ENCODE measurements at regions not wholly inside any gene's neighbourhood (a gene's known extent, or its start where the extent isn't known, plus 50 kb on each side); places are given as distances from the start of the nearest gene placed in this dataset.

- ATAC-seq = no peak
These were observed 85.7 kb upstream of the BMPER start for GRCh38 chr7:33819658-33820057.

GRCh38 chr7:33820206-33820605, 85.1 kb upstream of the BMPER start:
- no peak for ATAC-seq

GRCh38 chr7:33821970-33822369, 83.4 kb upstream of the BMPER start:
- peak; percentile 84 for ATAC-seq

- no peak for ATAC-seq
These were observed 81.4 kb upstream of the BMPER start for GRCh38 chr7:33823913-33824312.

GRCh38 chr7:33824911-33825459, 80.4 kb upstream of the BMPER start:
- no peak for ATAC-seq

GRCh38 chr7:33825644-33826043, 79.7 kb upstream of the BMPER start:
- ATAC-seq = peak; percentile 84

- no peak for ATAC-seq
These were observed 75.8 kb upstream of the BMPER start for GRCh38 chr7:33829536-33829935.

GRCh38 chr7:33831389-33832141, 73.8 kb upstream of the BMPER start:
- ATAC-seq = peak; percentile 72

GRCh38 chr7:33832271-33832721, 73.0 kb upstream of the BMPER start:
- no peak for ATAC-seq

GRCh38 chr7:33836797-33837355, 68.5 kb upstream of the BMPER start:
- ATAC-seq = no peak

- ATAC-seq = no peak
These were observed 67.9 kb upstream of the BMPER start for GRCh38 chr7:33837356-33837851.

- no peak for ATAC-seq
These were observed 64.3 kb upstream of the BMPER start for GRCh38 chr7:33841031-33841430.

- no peak for ATAC-seq
These were observed 63.6 kb upstream of the BMPER start for GRCh38 chr7:33841705-33842129.

- no peak for ATAC-seq
These were observed 63.2 kb upstream of the BMPER start for GRCh38 chr7:33842150-33842549.

- no peak for ATAC-seq
These were observed 59.3 kb upstream of the BMPER start for GRCh38 chr7:33845991-33846509.

- peak; percentile 32 for ATAC-seq
These were observed 56.3 kb upstream of the BMPER start for GRCh38 chr7:33849004-33849403.

GRCh38 chr7:33849971-33850559, 55.3 kb upstream of the BMPER start:
- ATAC-seq = no peak

GRCh38 chr7:33850768-33851167, 54.6 kb upstream of the BMPER start:
- ATAC-seq = no peak

GRCh38 chr7:33852838-33853237, 52.5 kb upstream of the BMPER start:
- no peak for ATAC-seq

- no peak for ATAC-seq
These were observed 51.8 kb upstream of the BMPER start for GRCh38 chr7:33853361-33854062.

- no peak for ATAC-seq
These were observed 51.2 kb upstream of the BMPER start for GRCh38 chr7:33854178-33854577.

- no peak for ATAC-seq
These were observed 50.5 kb upstream of the BMPER start for GRCh38 chr7:33854801-33855350.
